Breast epithelium (tissue), 3 donors: ENCODE measurements at regions not wholly inside any gene's neighbourhood (a gene's known extent, or its start where the extent isn't known, plus 50 kb on each side); places are given as distances from the start of the nearest gene placed in this dataset.

Experiments used
- CTCF ChIP-seq, 3 donors: fragments of 450-650 bp; IDR thresholded peaks; one replicate each; pipeline ENCODE4 v1.5.1; 2016 to 2017; ENCODE audit warnings: antibody characterized with exemption in 3 of 3, mild to moderate bottlenecking in 3 of 3, moderate library complexity in 3 of 3
- POLR2A ChIP-seq: fragments of 450-650 bp; IDR thresholded peaks from one replicate; pipeline ENCODE4 v1.6.1; 2016; ENCODE audit warnings: antibody characterized with exemption, mild to moderate bottlenecking, moderate library complexity

- TF ChIP-seq CTCF (IDR thresholded peaks at IDR 0.05), result no peak
- no peak for TF ChIP-seq POLR2A
Observed at GRCh38 chr19:33957804-33958203, 161.1 kb downstream of the KCTD15 start.
